HG03135 (cell line): ENCODE measurements at regions not wholly inside any gene's neighbourhood (a gene's known extent, or its start where the extent isn't known, plus 50 kb on each side); places are given as distances from the start of the nearest gene placed in this dataset.

Experiments used
- ATAC-seq: cut with Tn5 transposase; IDR thresholded peaks from one replicate; pipeline ENCODE4 v1.9.1; 2021; ENCODE audit warnings: mild to moderate bottlenecking, moderate library complexity; ENCODE audit not compliant: unreplicated experiment

GRCh38 chr3:18127859-18128681 lies 297.1 kb downstream of the SATB1 start:
- no peak for ATAC-seq

DNA sequence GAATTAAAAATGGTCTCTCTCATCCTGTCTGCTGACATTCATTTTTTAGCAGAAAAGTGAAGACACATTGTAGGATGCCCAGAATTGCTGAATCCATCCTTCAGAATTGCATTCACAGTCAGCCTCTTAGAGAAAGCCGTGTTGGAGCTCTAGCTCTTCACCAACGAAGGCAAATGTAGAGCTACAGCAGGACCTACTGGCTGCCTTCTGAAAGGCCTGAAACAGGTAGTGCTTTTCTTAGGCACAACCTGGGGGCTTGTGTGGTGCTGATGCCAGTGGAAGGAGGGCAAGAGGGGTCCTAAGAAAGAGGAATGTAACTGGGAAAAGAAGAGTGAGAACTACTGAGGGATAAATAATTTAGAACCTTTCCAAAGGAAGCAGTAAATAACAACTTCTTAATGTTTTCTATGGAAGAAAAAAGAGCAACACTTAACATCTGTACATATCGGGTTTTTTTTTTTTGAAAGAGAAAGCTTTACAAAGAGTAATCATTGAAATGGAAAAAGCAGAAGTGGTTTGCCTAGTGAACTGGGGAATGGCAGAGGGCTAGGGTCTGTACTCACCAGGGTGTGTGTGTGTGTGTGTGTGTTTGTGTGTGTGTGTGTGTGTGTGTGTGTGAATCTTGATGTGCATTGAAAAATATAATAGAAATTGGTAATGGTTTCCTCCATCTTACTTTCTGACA lies 297.8 kb downstream of the SATB1 start:
- ATAC-seq = peak; percentile 98

DNA sequence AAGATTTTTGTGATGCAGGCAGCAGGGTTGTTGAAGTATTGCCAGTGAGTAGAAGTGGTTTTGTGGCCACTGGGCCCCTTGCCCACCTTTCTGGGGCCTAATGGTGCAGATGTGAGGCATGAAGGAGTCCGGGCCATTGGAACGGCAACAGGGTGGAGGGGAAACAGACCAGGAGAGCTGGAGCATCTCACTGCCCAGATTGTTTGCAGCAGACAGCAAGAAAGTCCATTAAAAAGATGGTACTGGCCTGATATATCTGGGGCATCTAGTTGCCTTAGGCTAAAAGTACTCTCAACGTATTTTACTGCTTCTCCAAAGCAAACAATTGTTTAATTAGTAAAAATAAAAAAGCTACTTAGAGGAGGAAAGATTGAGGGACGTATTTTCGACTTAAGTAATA lies 298.4 kb downstream of the SATB1 start:
- no peak for ATAC-seq

GRCh38 chr3:18124501-18124900 lies 300.6 kb downstream of the SATB1 start:
- ATAC-seq = no peak

DNA sequence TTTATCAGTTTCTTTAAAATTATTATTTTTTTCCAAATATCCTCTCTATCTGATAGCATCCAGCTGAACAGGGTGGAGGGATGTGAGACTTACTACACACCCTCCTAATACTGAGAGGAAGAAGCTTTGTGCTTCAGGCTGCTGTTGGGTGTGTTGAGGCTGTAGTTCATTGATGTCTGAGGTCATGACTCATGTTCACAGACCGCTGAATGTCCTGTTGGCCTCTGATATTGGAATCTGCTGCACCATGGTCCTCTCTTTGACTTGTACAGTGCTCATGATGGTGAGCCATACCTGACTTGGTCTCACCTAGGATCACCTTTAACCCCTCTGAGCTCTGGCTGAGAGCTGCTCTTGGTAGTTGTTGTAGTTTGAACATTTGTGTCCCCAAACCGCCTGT lies 302.9 kb downstream of the SATB1 start:
- ATAC-seq = no peak

GRCh38 chr3:18121020-18121419 lies 304.1 kb downstream of the SATB1 start:
- no peak for ATAC-seq

DNA sequence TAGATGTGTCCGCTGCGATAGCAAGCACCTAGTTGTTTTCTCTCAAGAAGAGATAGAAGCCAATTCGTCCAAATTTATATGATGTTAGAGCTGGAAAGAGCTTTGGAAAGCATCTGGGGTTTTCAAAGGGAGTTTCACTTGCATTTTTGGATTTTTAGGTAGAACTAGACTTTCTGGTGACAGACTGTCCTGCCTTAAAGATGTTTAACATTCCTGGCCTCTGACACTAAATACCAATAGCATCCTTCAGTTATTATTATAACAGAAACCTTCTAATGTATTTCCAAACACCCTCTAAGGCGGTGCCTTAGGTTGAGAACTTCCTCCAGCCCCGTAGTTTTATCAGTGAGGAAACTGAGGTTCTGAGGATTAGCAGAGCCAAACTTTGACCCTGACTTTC lies 305.3 kb downstream of the SATB1 start:
- ATAC-seq = no peak

DNA sequence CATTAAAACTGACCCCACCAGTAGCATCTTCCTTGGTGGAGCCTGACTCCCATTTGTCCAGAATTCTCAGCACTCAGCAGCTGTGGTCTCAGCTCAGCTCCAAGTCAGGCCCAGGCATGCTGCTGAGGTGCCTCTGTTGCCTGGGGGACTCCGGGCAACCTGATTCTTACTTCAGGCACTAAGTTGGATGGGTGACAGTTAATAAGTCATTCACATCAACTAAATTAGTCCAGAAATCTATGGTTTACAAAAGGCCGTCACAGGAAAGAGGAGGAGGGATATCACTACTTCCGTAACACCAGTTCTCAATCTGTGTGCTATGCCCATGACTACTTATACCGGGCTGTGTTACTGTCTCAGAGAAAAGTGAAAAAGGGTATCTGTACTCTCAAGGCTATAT lies 310.2 kb downstream of the SATB1 start:
- no peak for ATAC-seq

- no peak for ATAC-seq
Measured at GRCh38 chr3:18113417-18113816, 311.7 kb downstream of the SATB1 start.

- ATAC-seq = no peak
Measured at GRCh38 chr3:18112674-18113375, 312.3 kb downstream of the SATB1 start.

DNA sequence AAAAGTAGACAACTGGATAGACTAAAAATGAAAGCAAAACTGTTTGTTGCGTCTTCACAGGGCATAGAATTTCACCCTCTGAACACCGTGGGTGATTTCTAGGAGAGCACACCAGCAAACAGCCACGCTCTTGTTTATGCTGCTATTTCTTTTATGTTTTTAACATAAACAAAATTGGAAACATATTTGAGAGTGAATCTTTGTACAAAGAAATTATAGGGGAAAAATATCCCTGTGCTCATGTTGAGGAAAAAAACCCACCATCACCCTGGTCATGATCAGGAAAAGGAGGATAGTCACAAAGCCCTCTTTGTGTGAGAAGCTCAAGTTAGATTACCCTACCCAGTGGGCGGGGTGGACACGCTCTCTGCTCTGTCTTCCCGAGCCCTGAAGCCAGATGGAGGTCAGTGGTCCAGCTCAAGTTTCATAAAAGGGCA lies 313.3 kb downstream of the SATB1 start:
- ATAC-seq = peak; percentile 79

DNA sequence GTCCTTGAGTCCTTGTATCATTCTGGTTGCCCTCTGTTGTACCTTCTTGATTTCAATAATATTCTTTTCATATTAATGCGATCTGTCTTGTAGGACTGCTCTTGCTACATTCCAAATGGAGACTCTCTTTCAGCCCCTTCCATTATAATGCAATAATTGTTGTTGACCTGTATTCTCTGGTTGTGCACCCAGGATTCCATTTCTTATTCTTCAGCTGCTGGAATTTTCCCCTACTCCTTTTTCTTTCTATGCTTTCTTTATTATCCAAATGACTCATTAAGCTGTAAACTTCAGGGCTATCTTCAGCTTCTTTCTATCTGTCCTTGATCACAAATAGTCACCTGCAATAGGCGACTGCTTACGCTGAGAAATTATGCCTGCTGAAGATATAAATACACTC lies 321.5 kb downstream of the SATB1 start:
- no peak for ATAC-seq

- no peak for ATAC-seq
Measured at GRCh38 chr3:18100121-18100520, 325.0 kb downstream of the SATB1 start.

DNA sequence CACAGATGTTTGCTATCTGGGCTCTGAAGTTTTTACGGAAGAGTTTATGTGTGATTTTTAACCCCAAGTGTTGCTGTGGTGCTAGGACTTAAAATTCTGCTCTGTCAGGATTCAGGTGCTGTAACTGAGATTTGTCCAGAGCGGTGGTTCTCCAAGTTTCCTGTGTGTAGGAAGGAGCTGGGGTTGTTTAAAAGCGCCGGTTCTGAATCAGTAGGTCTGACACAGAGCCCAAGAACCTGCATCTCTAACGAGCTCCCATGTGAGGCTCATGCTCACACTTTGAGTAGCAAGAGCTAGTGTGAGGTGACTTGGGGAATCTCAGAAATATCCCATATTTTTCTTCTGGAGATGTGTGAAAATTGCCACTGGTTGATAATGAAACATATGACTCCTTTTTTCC lies 325.5 kb downstream of the SATB1 start:
- ATAC-seq = no peak

GRCh38 chr3:18098960-18099587 lies 326.1 kb downstream of the SATB1 start:
- no peak for ATAC-seq

GRCh38 chr3:18097989-18098388 lies 327.1 kb downstream of the SATB1 start:
- no peak for ATAC-seq

DNA sequence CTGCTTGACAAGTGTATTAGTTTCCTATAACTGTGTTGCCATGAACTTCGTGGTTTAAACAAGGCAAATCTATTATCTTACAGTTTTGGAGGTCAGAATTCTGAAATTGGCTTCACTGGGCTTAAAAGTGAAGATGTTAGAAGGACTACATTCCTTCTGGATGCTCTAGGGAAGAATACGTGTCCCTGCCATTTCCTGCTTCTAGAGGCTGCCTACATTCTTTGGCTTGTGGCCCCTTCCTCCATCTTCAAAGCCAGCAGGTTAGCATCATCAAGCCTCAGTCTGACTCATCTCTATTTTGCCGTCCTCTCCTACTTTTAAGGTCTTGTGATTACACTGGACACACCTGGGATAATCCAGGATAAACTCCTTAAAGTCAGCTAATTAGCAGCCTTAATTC lies 327.7 kb downstream of the SATB1 start:
- no peak for ATAC-seq

DNA sequence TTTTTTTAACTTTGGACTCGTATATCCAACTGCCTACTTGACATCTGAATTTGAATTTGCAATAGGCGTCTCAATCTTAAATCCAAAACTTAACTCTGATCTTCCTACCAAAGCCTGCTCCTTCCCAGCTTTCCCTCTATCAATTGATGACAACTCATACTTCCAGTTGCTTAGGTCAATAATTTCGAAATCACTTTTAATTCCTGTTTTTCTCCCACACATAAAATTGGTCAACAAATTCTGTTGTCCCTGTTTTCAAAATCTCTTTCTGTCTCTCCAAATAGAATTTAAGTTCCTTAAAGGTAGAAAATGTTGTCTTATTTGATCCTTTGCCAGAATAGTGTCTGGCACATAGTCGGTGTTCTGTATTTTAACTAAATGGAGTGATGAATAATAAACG lies 332.4 kb downstream of the SATB1 start:
- ATAC-seq = no peak

DNA sequence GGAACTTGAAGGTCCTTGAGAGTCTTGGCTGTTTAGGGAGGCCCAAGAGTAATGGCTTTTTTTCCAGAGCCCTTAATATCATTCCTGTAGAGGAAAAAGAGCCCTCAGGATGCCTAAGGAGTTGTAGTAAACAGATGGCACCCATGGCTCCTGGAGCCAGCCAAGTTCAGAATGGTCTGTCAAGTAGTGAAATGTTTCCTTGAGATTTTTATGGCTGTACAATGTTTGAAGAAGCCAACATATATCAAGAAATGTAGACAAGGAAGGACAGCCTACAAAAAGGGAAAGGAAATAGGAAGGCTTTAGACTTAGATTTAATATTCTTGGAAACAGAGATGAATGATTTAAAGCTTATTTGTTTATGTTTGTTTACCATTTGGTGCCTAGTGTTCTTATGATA lies 334.8 kb downstream of the SATB1 start:
- no peak for ATAC-seq

DNA sequence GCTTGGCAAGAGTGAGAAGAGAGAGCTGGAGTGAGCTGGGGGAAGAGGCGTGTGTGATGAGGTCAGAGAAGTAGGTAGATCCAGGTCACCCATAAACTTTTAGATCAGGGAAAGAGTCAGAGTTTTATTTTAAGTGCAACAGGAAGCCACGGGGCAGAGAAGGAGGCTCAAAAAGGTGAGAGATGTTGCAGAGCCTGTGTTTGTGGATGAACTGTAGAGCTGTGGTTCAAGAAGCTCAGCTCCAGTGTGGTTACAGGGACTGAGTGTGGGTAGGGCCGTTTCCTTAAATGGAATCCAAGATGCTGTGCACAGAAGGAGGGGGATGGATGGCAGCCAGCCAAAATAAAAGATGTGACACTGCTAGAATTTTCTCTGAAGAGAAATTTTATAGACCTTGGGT lies 337.2 kb downstream of the SATB1 start:
- ATAC-seq = no peak

DNA sequence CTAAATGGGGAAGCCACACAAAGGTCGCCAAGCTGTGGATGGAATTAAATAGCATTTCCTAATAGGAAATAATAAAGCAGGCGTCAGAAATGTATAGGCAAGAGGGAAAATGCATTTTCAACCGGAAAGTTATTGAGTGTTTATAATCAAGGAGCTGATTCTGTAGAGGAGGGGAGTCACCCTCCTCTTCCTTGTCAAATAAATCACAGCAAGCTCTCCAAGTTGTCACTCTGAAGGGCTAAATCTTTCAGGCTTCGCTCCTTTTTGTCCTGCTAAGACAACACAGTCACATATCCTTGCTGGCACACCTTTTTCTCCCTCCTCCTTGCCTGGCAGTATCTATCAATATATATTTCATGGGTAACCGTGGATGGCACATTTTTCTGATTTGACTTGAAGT lies 338.4 kb downstream of the SATB1 start:
- ATAC-seq = no peak
